GM21515 (cell line): ENCODE measurements at regions not wholly inside any gene's neighbourhood (a gene's known extent, or its start where the extent isn't known, plus 50 kb on each side); places are given as distances from the start of the nearest gene placed in this dataset.
A peak's percentile ranks its signal among the peaks of the same experiment; 100 is the strongest.
"Not testable (repeated sequence)": the region's sequence is repeated elsewhere in the genome, so short reads cannot be mapped to it uniquely, and the experiment has no call there.

Experiments used
- ATAC-seq: cut with Tn5 transposase; IDR thresholded peaks from one replicate; pipeline ENCODE4 v1.9.1; 2021; ENCODE audit not compliant: unreplicated experiment

- ATAC-seq: no peak
Measured at GRCh38 chr6:98416027-98416426, 418.3 kb upstream of the POU3F2 start.

- not testable (repeated sequence) for ATAC-seq
Measured at GRCh38 chr6:98416497-98417158, 417.7 kb upstream of the POU3F2 start.

- peak; percentile 82 for ATAC-seq
Measured at GRCh38 chr6:98433325-98434056, 400.9 kb upstream of the POU3F2 start.

- ATAC-seq: no peak
Measured at GRCh38 chr6:98443633-98444032, 390.7 kb upstream of the POU3F2 start.

GRCh38 chr6:98452685-98453084, 381.7 kb upstream of the POU3F2 start:
- no peak for ATAC-seq

- ATAC-seq: no peak
Measured at GRCh38 chr6:98454809-98455322, 379.5 kb upstream of the POU3F2 start.

- ATAC-seq: no peak
Measured at GRCh38 chr6:98458708-98459107, 375.7 kb upstream of the POU3F2 start.

- no peak for ATAC-seq
Measured at GRCh38 chr6:98463038-98464000, 371.1 kb upstream of the POU3F2 start.

- ATAC-seq: no peak
Measured at GRCh38 chr6:98467091-98467490, 367.3 kb upstream of the POU3F2 start.

- no peak for ATAC-seq
Measured at GRCh38 chr6:98467902-98468301, 366.5 kb upstream of the POU3F2 start.

- no peak for ATAC-seq
Measured at GRCh38 chr6:98469141-98469540, 365.2 kb upstream of the POU3F2 start.

GRCh38 chr6:98470821-98471220, 363.6 kb upstream of the POU3F2 start:
- ATAC-seq: no peak

GRCh38 chr6:98471444-98471843, 362.9 kb upstream of the POU3F2 start:
- no peak for ATAC-seq

GRCh38 chr6:98477231-98477630, 357.1 kb upstream of the POU3F2 start:
- no peak for ATAC-seq

- no peak for ATAC-seq
Measured at GRCh38 chr6:98484696-98485095, 349.7 kb upstream of the POU3F2 start.

GRCh38 chr6:98485593-98485992, 348.8 kb upstream of the POU3F2 start:
- no peak for ATAC-seq

GRCh38 chr6:98486057-98486456, 348.3 kb upstream of the POU3F2 start:
- ATAC-seq: no peak

- no peak for ATAC-seq
Measured at GRCh38 chr6:98487612-98488011, 346.8 kb upstream of the POU3F2 start.

- ATAC-seq: no peak
Measured at GRCh38 chr6:98498144-98498775, 336.1 kb upstream of the POU3F2 start.

- ATAC-seq: no peak
Measured at GRCh38 chr6:98498866-98499265, 335.5 kb upstream of the POU3F2 start.
